NT2/D1 (cell line): ENCODE measurements at regions not wholly inside any gene's neighbourhood (a gene's known extent, or its start where the extent isn't known, plus 50 kb on each side); places are given as distances from the start of the nearest gene placed in this dataset.
"Not testable (repeated sequence)": the region's sequence is repeated elsewhere in the genome, so short reads cannot be mapped to it uniquely, and the experiment has no call there.

Experiments used
- SUZ12 ChIP-seq: IDR thresholded peaks from 2 replicates; pipeline ENCODE4 v1.6.1; 2011; ENCODE audit not compliant: insufficient read length, insufficient read depth; ENCODE audit errors: extremely low read depth
- YY1 ChIP-seq: IDR thresholded peaks from 2 replicates; pipeline ENCODE4 v1.6.1; 2011; ENCODE audit not compliant: insufficient read length, insufficient read depth
- ZNF274 ChIP-seq: IDR thresholded peaks from 2 replicates; pipeline ENCODE4 v1.6.1; 2011; ENCODE audit warnings: mild to moderate bottlenecking, low read depth, low read length

- TF ChIP-seq SUZ12, ZNF274, YY1: not testable (repeated sequence)
Measured at GRCh38 chr1:208739636-208740035, 495.5 kb upstream of the PLXNA2 start.
